Caki2 (cell line): ENCODE measurements at regions not wholly inside any gene's neighbourhood (a gene's known extent, or its start where the extent isn't known, plus 50 kb on each side); places are given as distances from the start of the nearest gene placed in this dataset.

ENCODE experiments used
- DNase-seq: peaks from one replicate; pipeline ENCODE4 v3.0.0-alpha.2; 2015; ENCODE audit warnings: low read depth
- in situ Hi-C: cut with HindIII; loops from 2 replicates; pipeline ENCODE4 v1.10.0; 2016; ENCODE audit warnings: low sequenced_read_pairs, low pct_unique_long_range_greater_than_20kb, mixed read lengths

DNA sequence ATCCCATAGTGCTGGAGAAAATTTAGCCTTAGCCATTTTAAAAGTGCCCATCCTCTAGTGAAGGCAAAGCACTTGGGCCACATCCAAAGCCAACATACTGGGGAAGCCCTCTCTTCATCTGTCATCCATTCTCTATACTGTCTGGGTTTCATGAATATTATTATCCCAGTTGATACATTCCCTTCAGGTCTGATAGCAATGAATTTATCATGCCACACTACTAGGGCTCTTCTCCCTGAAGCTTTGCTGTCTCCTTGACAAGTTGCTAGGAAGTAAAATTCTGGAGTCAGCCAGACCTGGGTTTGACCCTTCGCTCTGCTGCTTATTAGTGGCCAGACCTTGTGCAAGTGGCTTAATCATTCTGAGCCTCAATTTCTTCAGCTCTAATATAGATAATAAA lies 1041.4 kb upstream of the ADGRL2 start:
- in situ Hi-C loops = no loop called here
- DNase-seq = no peak

DNA sequence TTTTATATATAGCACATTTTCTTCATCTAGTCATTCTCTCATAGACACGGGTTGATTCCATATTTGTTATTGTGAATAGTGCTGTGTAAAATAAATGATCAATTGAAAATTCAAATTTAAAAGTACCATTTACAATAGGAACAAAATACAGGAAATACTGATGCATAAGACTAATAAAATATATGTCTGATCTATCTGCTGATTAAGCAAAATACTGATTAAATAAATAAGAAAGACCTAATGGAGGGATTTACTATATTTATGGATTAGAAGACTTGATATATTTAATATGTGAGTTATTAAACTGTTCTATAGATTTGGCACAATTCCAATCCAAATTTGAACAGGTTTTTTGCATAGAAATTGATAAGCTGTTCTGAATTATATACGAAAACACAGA lies 1044.8 kb upstream of the ADGRL2 start:
- DNase-seq = no peak
- in situ Hi-C loops = no loop called here

DNA sequence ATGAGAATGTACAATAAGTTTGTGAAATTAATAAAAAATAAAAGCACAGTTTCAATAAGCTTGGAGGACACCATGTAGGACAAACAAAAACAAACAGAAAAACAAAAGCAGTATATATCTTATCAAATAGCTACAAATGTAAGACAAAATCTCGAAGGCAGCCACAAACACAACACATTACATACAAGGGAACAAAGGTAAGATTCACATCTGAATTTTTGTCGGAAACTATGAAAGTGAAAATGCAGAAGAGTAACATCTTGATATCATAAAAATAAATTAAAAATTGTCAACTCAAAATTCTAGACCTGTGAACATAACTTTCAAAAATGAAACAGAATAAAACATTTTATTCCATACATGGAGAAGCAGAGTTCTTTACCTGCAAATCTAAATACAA lies 1049.5 kb upstream of the ADGRL2 start:
- in situ Hi-C loops = no loop called here
- DNase-seq = no peak

DNA sequence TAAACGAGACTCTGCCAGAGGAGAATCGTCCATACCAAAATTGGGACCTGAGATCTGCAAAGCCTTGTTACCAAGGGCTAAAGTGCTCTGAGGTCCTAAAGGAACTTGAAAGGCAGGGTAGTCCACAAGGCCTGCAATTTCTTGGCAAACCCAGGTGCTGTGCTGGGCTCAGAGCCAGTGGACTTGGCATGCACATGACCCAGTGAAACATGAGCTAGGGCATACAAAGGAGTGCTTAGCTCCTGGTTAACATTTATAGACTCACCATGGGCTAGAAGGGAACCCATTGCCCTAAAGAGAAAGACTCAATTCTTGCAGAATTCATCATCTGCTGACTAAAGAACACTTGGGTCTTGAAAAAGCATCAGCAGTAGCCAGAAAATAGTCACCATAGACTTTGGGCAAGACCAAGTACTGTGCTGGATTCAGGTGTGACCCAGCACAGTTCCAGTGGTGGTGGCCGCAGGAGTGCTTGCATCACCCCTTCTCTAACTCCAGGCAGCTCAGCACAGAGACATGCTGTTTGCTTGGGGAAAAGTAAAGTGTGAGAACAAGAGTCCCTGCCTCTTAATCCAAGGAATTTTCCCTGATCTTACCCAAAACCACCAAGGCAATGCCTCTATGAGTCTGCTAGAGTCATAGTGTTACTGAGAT lies 1069.4 kb upstream of the ADGRL2 start:
- in situ Hi-C loops = no loop called here

DNA sequence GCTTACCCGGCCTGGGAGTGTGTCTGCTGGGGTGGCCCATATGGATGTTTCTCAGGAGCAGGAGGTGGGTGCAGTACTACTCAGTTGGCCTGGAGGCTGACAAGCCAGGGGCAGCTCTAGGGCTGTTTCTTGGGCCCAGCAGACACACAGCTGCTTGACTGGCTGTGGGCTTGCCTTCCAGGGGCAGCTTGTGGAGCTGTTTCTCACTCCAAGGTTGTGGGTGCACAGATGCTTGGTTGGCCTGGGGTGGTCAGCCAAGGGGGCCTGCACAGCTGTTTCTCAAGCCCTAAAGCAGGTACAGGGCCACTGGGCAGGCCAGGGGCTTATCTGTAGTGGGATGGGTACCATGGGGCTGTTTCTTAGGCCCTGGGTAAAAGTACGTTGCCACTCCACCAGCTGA lies 1078.1 kb upstream of the ADGRL2 start:
- in situ Hi-C loops = no loop called here
- no peak for DNase-seq

More for the DNA sequence above, 1069.4 kb upstream of the ADGRL2 start:
- no peak for DNase-seq

DNA sequence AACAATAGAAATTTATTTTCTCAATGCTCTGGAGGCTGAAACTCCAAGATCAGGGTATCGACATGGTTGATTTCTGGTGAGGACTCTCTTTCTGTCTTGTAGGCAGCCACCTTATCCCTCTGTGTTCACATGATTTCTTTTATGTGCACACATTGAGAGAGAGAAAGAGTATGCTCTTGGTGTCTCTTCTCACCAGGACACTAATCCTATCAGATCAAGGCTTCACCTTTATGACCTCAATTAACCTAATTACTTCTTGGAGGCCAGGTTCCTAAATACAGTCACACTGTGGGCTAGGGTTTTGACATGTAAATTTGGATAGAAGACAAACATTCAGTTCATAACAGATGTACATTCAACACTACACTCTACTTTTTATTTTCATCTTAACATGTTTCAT lies 1094.2 kb upstream of the ADGRL2 start:
- in situ Hi-C loops = no loop called here
- DNase-seq = no peak

DNA sequence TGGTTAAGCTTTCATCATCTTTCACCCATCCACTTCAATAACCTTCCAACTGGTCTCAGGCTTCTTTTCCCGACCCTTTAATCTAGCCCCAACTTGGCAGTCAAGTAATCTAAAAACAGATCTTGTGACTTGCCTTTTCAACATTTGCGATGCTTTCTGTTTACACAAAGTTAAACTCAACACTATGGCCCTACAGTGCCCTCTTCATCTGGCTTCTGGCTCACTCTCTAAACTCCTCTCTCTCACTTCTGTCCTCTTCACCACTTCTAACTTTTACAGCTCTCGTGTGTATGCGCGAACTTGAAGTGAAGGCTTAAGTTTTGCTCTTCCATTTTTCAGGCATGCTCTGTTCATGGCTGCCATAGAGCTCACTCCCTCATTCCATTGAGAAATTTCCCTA lies 1122.3 kb upstream of the ADGRL2 start:
- in situ Hi-C loops = no loop called here
- DNase-seq = no peak

DNA sequence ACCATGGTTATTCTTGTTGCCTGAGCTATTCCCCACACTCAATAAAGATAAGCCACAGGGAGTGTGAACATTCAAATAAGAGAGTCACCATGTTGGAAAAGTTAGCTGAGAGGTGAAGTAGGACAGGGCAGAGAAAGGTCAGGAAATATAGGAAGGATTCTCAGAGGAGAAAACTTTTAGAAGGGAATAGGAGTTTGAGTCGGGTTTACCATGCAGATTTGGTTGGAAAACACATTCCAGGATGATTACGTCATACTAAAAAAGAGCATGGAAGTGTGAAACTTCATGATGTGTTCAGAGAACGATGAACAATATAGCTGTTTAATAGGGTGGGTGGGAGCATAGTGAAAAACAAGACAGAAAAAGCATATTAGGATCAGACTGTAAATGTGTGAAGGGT lies 1125.3 kb upstream of the ADGRL2 start:
- DNase-seq = no peak
- in situ Hi-C loops = no loop called here

DNA sequence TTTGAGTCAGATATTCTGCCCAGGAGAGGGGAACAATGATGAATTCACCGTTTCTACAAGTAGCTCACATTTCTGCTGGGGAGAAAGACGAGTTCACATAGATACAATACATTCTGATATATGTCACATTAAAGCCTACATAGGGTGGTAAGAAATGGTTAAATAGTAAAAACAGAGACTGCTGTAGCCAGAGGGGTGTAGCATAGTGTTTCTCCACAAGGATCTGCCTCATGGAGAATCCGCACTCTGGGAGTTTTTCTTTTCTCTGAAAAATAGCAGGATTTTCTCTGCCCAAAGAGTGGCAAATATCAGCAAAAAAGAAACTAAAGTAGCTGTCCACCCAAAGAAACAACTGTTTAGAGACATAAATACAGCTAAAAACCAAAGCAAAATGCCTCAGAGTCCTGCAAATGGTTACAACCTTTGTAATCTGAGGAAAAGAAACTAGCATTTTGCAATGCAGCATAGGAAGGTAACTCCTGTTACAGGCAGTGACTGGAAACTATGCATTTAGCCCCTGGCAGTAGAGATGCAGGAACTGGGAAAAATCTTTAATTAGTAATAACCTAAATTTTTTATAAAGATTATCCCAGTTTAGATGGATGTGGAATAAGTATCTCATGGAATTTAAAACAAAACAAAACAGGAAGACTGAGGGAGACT lies 1126.7 kb upstream of the ADGRL2 start:
- in situ Hi-C loops = no loop called here
- no peak for DNase-seq

DNA sequence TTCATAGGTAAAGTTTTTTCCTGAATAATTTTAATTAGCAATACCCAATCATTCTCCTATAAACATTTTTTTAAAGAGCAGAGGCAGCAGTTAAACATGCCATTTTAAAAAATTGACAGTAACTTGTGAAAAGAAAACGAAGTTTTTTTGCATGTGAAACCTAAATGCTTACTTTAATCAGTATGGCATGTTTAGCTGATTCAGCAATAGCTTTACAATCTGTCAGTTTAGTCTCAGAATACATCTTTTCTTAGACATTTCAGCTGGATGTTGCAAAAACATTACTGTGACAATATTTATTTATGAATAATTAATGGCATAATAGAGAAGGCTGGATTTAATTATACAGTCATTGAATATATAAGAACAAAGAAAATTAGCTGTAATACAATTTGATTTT lies 1132.4 kb upstream of the ADGRL2 start:
- in situ Hi-C loops = no loop called here
- DNase-seq = no peak

DNA sequence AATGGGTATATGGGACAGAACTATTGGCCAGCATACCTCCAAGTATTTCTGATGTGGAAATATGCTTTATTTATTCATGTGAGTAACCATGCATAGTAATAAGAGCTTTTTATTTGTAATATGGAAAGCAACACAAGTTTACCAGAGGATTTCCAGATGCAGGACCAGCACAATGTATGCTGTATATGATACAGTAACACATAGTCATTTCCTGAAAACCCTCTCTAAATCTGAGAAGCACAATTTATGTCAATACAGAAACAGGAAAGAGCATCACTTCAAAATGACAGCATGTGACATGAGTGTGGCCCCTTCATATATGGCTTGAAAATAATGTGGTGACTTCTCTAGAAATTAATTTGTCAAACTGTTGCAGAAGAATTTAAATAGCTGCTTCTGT lies 1134.7 kb upstream of the ADGRL2 start:
- no peak for DNase-seq
- in situ Hi-C loops = no loop called here

DNA sequence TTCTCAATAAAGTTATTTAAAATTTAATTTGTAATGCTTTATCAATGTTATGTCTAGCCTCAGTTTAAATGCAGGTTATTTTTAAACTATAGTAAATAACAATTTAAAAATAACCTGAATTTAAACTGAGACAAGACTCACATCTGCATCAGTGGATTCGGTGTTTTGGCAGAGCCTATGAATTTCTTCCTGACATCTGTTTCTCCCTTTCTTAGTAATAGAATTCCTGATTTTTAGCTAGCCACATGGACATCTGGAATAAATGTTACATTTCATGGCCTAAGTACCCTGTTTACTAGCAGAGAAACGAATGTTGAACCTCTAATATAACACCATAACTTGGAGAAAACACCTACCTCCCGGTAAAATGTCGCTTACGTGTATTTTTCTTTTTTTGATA lies 1141.6 kb upstream of the ADGRL2 start:
- in situ Hi-C loops = no loop called here
- DNase-seq = no peak

DNA sequence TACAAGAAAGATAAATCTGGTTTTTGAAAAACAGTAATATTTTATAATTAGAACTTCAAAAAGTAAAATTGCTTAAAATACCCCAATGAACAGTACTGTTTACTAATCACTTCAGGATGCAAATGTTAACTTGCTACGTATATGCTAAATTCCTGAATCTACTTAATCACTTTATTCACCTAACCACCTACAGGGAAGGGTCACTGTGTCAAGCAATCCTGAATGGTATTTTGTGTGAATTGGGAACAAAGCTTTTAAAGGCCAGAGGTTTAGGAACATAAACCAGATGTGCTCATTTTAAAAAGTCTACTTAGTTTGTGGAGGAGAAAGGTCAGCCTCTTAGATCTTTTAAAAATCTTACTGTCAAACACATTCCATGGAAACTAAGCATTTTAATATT lies 1143.0 kb upstream of the ADGRL2 start:
- in situ Hi-C loops = no loop called here
- no peak for DNase-seq

DNA sequence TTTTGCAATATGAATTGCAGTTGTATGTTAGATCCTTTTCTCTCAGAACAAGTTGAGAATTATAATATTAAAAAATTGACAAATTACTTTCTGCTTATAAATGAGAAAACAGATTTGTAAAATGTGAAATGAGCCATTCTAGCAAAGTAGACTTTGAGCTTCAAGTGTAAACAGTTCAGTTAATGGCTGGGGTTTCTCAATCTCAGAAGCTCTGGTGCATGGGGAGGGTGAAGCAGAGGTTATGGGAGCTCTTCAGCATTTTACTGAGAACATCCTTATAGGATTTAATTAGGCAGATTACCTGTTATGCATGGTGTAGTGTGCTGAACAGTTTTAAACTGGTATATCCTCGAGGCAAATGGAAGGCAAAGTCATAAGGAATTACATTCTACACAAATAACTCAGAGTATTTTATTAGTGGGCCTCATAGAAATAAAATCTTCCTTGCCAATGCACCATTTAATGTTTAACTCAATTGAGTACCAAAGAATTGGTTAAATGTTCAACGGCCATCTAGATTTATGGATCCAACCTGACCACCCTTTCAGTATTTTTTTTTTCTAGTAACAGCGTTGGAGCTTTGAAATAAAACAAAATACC lies 1143.6 kb upstream of the ADGRL2 start:
- no peak for DNase-seq

DNA sequence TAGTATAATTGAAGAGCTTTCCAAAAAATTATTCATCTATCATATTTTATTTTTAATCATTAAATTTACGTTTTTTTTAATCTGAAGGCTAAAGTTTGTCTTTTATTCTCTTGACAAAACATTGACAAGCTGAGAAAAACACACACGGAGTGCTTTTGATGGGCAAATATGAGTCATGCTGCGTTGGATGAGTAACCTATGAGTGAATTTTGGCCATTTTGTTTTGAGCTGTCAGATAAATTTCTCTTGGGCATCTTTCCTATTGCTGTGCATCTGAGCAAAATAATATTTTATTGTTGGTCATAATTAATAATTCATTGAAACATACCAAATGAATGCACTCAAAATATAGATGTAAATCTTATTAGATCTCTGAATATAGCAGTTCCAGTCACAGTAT lies 1144.1 kb upstream of the ADGRL2 start:
- DNase-seq = no peak
- in situ Hi-C loops = no loop called here

More for the DNA sequence above, 1143.6 kb upstream of the ADGRL2 start:
- in situ Hi-C loops = no loop called here

DNA sequence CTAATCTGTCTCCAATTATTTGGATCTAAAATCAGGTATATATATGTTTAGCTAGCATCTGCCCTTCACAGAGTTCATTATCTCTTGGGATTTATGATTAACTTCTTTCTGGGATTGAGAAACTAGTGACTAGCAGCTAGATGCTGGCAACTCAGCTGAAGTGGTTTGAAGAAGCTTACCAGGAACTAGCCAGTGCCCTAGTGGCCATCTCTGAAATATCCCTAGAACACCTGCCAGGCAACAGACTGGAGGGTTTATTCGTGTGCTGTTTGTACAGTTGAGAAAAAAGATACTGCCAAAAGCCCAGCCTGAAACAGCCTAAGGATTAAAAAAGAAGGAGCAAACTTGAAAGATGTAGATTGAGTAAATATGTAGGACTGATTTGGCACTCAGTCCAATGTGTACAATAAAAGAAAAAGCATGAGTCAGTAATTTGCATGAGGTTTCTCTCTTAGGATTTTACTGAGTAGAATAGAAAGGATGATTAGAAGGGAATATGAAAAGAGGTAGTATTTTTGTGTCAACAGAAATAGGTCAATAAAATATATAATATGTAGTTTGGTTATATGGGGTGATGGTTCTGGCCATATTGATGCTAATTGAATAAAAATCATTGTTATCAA lies 1144.6 kb upstream of the ADGRL2 start:
- in situ Hi-C loops = no loop called here
- peak; percentile 43 for DNase-seq

DNA sequence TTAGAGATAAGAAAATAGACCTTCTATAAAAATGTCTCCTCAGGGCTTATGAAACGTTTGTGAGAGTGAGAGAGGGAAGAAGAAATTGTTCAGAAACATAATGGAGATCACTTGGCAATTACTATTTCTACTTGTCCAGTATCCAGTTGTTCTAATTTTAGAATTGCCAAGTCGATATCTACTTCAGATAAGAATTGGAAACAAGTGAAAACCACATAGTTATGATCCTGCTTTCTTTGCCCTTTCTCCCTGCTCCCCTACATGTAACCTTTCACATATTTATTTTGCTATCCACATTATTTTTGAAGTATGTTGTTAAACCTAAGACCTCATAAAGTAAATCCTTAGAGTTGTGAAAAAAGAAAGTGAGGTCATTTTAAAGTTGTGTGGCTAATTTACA lies 1154.7 kb upstream of the ADGRL2 start:
- DNase-seq = no peak
- in situ Hi-C loops = no loop called here

DNA sequence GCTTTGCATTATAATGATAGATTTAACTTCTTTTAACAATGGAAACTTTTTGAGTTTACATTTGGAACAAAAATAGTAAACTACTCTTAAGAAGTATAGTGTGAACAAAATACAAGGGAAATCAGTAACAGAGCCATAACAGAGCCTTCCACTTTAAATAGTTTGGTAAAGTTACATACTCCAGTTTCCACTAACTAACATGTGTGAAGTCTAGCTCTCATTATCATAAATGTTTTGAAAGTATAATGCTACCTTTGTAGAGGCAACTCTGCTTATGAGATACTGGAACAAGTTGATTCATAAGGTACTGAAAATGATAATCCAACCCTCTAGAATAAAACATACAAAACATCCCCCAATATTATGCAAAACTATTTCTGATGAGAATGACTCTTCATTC lies 1155.1 kb upstream of the ADGRL2 start:
- in situ Hi-C loops = no loop called here
- DNase-seq = no peak

DNA sequence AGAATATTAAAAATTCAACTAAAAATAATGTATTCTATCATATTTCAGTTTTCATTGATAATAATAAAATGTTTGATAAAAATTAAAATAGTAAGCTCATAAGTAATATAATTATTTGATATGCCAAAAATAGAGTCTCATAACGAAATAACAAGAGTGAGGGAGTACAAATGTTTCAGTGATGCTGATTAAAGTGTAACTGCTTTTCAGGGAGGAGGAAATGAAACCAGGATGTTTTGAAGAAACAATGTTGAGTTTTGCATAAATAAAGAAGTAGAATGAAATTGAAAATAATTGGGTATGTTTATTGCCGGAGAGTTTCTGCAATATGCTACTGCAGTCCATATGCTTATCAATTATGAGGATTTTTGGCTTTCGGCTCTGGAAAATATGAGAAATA lies 1159.8 kb upstream of the ADGRL2 start:
- DNase-seq = no peak
- in situ Hi-C loops = no loop called here
